ENCODE measurements at regions not wholly inside any gene's neighbourhood (a gene's known extent, or its start where the extent isn't known, plus 50 kb on each side); places are given as distances from the start of the nearest gene placed in this dataset.
"Not testable (repeated sequence)": the region's sequence is repeated elsewhere in the genome, so short reads cannot be mapped to it uniquely, and the experiment has no call there.

DNA sequence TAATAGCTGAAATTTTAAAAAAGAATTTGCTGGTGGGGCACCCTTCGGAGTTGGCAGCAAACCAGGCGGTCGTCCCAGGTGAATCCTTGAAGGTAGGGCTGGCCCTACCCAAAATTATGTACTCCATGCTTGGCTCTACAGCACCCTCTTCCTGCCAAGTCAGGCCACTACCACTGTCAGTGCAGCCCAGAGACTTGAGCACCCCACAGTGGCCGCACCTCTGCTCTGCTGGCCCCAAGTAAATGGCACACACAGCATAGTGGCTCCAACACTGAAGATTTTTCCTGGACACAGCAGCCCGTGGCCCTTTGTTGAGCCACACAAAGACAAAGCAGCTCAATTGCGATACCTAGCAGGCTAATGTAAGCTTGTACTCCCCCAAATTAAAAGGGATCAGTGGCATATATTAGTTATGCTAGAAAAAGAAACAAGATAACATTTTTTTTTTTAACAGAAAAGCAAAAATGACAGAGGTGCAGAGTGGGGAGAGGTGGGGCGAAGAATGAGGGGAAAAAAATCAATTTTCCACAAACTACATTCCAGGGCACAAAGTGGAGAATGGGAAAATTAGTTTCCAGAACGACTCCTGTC is 250.5 kb downstream of the UACA start:
- TF ChIP-seq, protein P1, sequence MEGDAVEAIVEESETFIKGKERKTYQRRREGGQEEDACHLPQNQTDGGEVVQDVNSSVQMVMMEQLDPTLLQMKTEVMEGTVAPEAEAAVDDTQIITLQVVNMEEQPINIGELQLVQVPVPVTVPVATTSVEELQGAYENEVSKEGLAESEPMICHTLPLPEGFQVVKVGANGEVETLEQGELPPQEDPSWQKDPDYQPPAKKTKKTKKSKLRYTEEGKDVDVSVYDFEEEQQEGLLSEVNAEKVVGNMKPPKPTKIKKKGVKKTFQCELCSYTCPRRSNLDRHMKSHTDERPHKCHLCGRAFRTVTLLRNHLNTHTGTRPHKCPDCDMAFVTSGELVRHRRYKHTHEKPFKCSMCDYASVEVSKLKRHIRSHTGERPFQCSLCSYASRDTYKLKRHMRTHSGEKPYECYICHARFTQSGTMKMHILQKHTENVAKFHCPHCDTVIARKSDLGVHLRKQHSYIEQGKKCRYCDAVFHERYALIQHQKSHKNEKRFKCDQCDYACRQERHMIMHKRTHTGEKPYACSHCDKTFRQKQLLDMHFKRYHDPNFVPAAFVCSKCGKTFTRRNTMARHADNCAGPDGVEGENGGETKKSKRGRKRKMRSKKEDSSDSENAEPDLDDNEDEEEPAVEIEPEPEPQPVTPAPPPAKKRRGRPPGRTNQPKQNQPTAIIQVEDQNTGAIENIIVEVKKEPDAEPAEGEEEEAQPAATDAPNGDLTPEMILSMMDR (conservative IDR thresholded peaks at IDR 0.05; ENCODE audit: low read depth, low read length): peak; percentile 83
- H3K4me3 ChIP-seq (ENCODE audit: low read length): no peak overlapping the region
- DNase-seq (ENCODE audit: low read depth): no peak

DNA sequence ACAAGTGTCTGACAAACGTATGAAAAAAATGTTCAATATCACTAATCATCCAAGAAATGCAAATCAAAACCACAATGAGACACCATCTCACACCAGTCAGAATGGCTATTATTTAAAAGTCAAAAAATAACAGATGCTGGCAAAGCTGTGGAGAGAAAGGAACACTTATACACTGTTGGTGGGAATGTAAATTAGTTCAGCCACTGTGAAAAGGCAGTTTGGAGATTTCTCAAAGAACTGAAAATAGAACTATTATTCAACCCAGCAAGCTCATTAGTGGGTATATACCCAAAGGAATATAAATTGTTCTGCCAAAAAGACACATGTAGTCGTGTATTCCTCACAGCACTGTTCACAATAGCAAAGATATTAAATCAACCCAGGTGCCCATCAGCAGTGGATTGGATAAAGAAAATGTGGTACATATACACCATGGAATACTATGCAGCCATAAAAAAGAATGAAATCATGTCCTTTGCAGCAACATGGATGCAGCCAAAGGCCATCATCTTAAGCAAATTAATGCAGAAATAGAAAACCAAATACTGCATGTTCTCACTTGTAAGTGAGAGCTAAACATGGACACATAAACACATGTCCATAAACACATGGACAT is 251.3 kb downstream of the UACA start:
- H3K4me3 ChIP-seq (ENCODE audit: low read length); DNase-seq (ENCODE audit: low read depth): not testable (repeated sequence)

DNA sequence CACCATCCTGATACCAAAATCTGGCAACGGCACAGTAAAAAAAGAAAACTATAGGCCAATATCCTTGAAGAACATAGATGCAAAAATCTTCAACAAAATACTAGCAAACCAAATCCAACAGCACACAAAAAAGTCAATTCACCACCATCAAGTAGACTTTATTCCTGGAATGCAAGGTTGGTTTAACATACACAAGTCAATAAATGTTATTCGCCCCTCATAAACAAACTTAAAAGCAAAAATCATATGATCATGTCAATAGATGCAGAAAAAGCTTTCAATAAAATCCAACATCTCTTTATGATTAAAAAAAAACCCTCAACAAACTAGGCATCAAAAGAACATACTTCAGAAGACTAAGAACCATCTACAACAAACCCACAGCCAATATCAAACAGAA is 252.9 kb downstream of the UACA start:
- no peak overlapping the region for H3K4me3 ChIP-seq (ENCODE audit: low read length)
- TF ChIP-seq, protein P1 (conservative IDR thresholded peaks at IDR 0.05; ENCODE audit: low read depth, low read length): no peak
- no peak for DNase-seq (ENCODE audit: low read depth)

DNA sequence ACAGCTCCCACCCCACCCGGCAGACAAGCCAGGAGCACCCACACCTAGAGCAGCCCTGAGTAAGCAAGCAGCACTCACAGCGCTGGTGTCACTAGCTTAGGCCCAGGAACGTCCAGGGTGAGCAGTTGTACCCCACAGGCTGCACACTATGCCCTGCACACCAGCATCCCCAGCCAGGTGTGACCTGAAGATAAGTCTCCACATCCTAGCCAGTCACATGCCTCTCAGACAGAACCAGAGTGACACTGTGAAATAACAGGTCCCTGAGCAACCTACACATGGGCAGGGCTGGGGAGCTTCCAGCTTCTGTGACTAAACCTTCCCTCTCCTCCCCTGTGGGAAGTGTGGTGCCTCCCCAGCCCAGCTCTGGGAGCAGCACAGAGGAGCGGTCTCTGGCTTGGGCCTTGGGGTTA is 253.6 kb downstream of the UACA start:
- TF ChIP-seq, protein P1 (conservative IDR thresholded peaks at IDR 0.05; ENCODE audit: low read depth, low read length): no peak
- H3K4me3 ChIP-seq (ENCODE audit: low read length): no peak overlapping the region
- no peak for DNase-seq (ENCODE audit: low read depth)

DNA sequence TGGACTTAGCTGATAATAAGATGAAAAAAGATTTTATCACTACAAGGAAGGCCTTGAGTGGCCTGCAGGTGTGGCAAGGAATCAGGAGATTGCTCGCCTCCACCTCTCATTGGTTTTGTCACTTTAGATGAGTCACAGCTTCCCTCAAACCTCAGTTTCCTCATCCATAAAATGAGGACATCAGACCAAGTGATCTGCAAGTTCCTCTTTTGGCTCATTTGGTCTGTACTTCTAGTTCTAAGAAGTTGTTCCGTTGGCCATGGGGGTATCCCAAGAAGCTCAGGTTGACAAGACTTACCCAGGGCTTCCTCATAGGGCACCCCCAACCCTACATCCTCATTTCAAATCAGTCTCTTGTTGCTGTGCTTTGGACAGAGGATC is 254.1 kb downstream of the UACA start:
- DNase-seq (ENCODE audit: low read depth): no peak
- TF ChIP-seq, protein P1 (conservative IDR thresholded peaks at IDR 0.05; ENCODE audit: low read depth, low read length): no peak
- no peak overlapping the region for H3K4me3 ChIP-seq (ENCODE audit: low read length)

DNA sequence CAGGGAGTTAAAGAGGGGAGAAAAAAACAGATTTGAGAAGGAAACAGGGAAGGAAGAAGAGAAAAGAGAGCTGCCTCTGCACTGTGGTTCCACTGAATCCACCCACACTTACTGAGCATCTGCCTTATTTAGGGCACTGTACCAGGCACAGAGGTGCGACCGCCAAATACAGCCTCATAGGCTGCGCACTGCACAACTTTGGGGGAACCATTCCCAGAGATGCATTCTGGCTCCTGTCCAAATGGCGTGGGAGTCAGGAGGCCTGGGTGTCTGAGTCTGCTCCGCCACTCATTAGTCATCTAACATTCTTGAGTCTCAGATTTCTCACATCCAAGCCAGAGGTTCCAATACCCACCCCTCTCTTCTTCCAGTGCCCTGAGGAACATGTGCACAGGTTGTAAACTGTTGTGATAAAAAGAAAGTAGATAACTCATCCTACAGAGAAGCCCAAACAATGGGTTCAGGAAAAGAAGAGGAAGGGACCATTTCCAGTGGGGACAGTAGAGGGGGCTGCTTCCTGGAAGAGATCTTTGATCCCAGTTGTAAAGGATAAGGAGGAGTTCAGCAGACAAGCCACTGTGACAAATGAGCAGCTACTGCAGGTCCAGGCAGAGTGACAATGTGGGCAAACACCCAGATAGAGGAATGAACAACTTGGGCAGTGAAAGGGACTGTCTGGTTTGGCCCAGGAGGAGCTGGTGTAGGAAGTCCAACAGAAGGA is 254.6 kb downstream of the UACA start:
- peak; percentile 97 for DNase-seq (ENCODE audit: low read depth)
- no peak overlapping the region for H3K4me3 ChIP-seq (ENCODE audit: low read length)
- TF ChIP-seq, protein P1 (conservative IDR thresholded peaks at IDR 0.05; ENCODE audit: low read depth, low read length): no peak

DNA sequence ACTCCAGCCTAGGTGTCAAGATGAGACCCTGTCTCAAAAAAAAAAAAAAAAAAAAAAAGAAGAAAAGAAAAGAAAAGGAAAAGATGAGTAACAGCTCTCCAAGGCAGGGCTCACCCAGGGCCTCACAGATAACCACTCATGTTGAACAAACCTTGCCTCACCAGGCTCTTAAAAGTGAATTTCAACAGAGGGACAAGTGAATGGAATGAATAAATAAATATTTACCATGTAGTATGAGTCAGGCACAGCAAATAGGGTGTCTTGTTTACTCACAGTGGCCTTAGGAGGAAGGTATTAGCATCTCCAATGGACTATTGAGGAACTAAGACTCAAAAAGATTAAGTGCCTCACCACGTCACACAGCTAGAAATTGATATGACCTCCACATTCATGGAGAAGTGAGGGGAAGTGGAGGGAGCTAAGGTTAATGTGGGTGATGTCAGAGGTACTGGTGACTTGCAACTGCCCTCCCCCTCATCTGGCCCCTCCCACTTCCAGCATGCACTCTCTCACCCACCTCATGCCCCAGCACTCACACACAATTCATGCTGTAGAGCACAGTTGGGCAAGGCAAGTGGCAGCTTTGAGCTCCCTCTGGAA is 255.5 kb downstream of the UACA start:
- no peak overlapping the region for H3K4me3 ChIP-seq (ENCODE audit: low read length)
- TF ChIP-seq, protein P1 (conservative IDR thresholded peaks at IDR 0.05; ENCODE audit: low read depth, low read length): no peak
- peak; percentile 98 for DNase-seq (ENCODE audit: low read depth)
